GM12878 (cell line): ENCODE measurements at regions not wholly inside any gene's neighbourhood (a gene's known extent, or its start where the extent isn't known, plus 50 kb on each side); places are given as distances from the start of the nearest gene placed in this dataset.

ENCODE experiments used
- ATAC-seq: fragments of 200-7000 bp; cut with Tn5 transposase; 3 replicates; pipeline ENCODE4 v1.9.1; 2020; ENCODE audit warnings: mild to moderate bottlenecking, moderate library complexity
- BruUV-seq: library from RNA; stranded (reverse); fragments of 400-500 nt; replicated peaks from 2 replicates; lab custom pipeline; 2021; lab: Mats Ljungman, UMichigan
- CTCF ChIA-PET: fragments of 300-600 bp; sonication (Branson Sonifier 250); formaldehyde crosslinking; extraction: SDS; loops from one replicate; lab custom pipeline; 2021; ENCODE audit warnings: inconsistent platforms; lab: Yijun Ruan, JAX
- POLR2A ChIA-PET: fragments of 350-600 bp; formaldehyde crosslinking; extraction: SDS; loops from one replicate; lab custom pipeline; 2021; ENCODE audit warnings: inconsistent platforms; lab: Charles Lee
- RAD21 ChIA-PET: fragments of 300-600 bp; sonication (Branson Sonifier 250); formaldehyde crosslinking; loops from one replicate; lab custom pipeline; 2023; ENCODE audit warnings: antibody characterized with exemption; ENCODE audit not compliant: unreplicated experiment; lab: Charles Lee
- SMC1A ChIA-PET: fragments of 300-600 bp; sonication (Branson Sonifier 250); formaldehyde crosslinking; loops from one replicate; lab custom pipeline; 2023; ENCODE audit not compliant: unreplicated experiment, uncharacterized antibody; lab: Charles Lee
- DNase-seq: peaks from one replicate; pipeline ENCODE4 v3.0.0-alpha.2; 2011; ENCODE audit warnings: low read depth, low spot score
- FAIRE-seq: peaks from 3 replicates; lab custom pipeline; 2011; peaks lifted over from hg19 to GRCh38; lab: Jason Lieb, UNC
- H2AFZ ChIP-seq: 2 replicates; pipeline ENCODE4 v1.6.0; 2011; ENCODE audit warnings: low read depth, low read length, control low read depth; ENCODE audit not compliant: control insufficient read depth
- H3K27ac ChIP-seq: 2 replicates; pipeline ENCODE4 v1.5.1; 2011; ENCODE audit warnings: control low read depth; ENCODE audit not compliant: control insufficient read depth, insufficient read depth
- H3K27me3 ChIP-seq, 2 experiments: replicated peaks in 1 of 2; 2 replicates each; pipeline versions ENCODE4 v1.6.0 to v1.6.1; 2011; ENCODE audit warnings: low read length in 1 of 2; ENCODE audit not compliant: control insufficient read depth in 2 of 2, insufficient read depth in 2 of 2
- H3K36me3 ChIP-seq, 2 experiments: 2 replicates each; pipeline ENCODE4 v1.5.1; 2011; ENCODE audit warnings: low read length in 1 of 2; ENCODE audit not compliant: control insufficient read depth in 2 of 2, insufficient read depth in 2 of 2
- H3K4me1 ChIP-seq: 2 replicates; pipeline ENCODE4 v1.6.1; 2011; ENCODE audit warnings: mild to moderate bottlenecking, low read length, moderate library complexity, mixed read lengths; ENCODE audit not compliant: control insufficient read depth, insufficient read depth
- H3K4me2 ChIP-seq: 2 replicates; pipeline ENCODE4 v1.6.0; 2011; ENCODE audit warnings: control low read depth; ENCODE audit not compliant: control insufficient read depth, insufficient read depth
- H3K4me3 ChIP-seq: fragments of 200-600 bp; sonication (generic); 2 replicates; pipeline ENCODE4 v1.5.1; 2016
- H3K79me2 ChIP-seq: 2 replicates; pipeline ENCODE4 v1.6.0; 2011; ENCODE audit warnings: low read length; ENCODE audit not compliant: control insufficient read depth, insufficient read depth
- H3K9ac ChIP-seq: 2 replicates; pipeline ENCODE4 v1.8.0; 2011; ENCODE audit warnings: low read length, control low read depth, mixed read lengths; ENCODE audit not compliant: control insufficient read depth, insufficient read depth
- H3K9me3 ChIP-seq: replicated peaks from 3 replicates; pipeline ENCODE4 v1.5.1; 2011; ENCODE audit warnings: mild to moderate bottlenecking, low read length; ENCODE audit not compliant: control insufficient read depth, insufficient read depth
- H4K20me1 ChIP-seq: 2 replicates; pipeline ENCODE4 v1.6.0; 2011; ENCODE audit not compliant: control insufficient read depth, insufficient read depth
- BACH1 ChIP-seq: fragments of 450-650 bp; IDR thresholded peaks from 2 replicates; pipeline ENCODE4 v1.6.1; 2017; ENCODE audit warnings: mild to moderate bottlenecking, borderline replicate concordance
- CBX5 ChIP-seq: sonication (generic); IDR thresholded peaks from 2 replicates; pipeline ENCODE4 v1.6.1; 2016; ENCODE audit warnings: low read depth, moderate library complexity, mild to moderate bottlenecking, inconsistent platforms
- CREB1 ChIP-seq: IDR thresholded peaks from 2 replicates; pipeline ENCODE4 v1.6.1; 2012; ENCODE audit warnings: low read depth, mild to moderate bottlenecking, inconsistent platforms
- E2F8 ChIP-seq: fragments of 450-650 bp; IDR thresholded peaks from 2 replicates; pipeline ENCODE4 v1.6.1; 2018; ENCODE audit warnings: mild to moderate bottlenecking, low read depth, moderate library complexity; ENCODE audit not compliant: partially characterized antibody
- EP300 ChIP-seq, 2 experiments: fragments of 150-350 bp in 1 of 2; IDR thresholded peaks; 2 replicates each; pipeline ENCODE4 v1.6.1; 2011 to 2012; ENCODE audit warnings: low read depth in 2 of 2, low read length in 2 of 2, borderline replicate concordance in 1 of 2, improper control_type of control experiment in 1 of 2, inconsistent platforms in 1 of 2; ENCODE audit not compliant: control insufficient read depth in 1 of 2
- ESRRA ChIP-seq: IDR thresholded peaks from 2 replicates; pipeline ENCODE4 v1.6.1; 2012; ENCODE audit warnings: mild to moderate bottlenecking, low read length, improper control_type of control experiment
- HCFC1 ChIP-seq: fragments of 150-350 bp; IDR thresholded peaks from 2 replicates; pipeline ENCODE4 v1.6.1; 2014; ENCODE audit warnings: low read length
- MEF2B ChIP-seq: fragments of 450-650 bp; IDR thresholded peaks from 2 replicates; pipeline ENCODE4 v1.6.1; 2018; ENCODE audit warnings: mild to moderate bottlenecking, moderate library complexity; ENCODE audit not compliant: partially characterized antibody, poor library complexity, severe bottlenecking
- MYC ChIP-seq: IDR thresholded peaks from 2 replicates; pipeline ENCODE4 v1.6.1; 2011; ENCODE audit warnings: mild to moderate bottlenecking, low read length, moderate library complexity, inconsistent platforms; ENCODE audit not compliant: insufficient read depth, insufficient replicate concordance, insufficient read length, severe bottlenecking
- RBBP5 ChIP-seq: fragments of 200-600 bp; sonication (generic); conservative IDR thresholded peaks from 2 replicates; pipeline ENCODE4 v1.6.1; 2016
- SREBF2 ChIP-seq: IDR thresholded peaks from 2 replicates; pipeline ENCODE4 v1.6.1; 2012; ENCODE audit warnings: mild to moderate bottlenecking, low read length
- TAF1 ChIP-seq: IDR thresholded peaks from 2 replicates; pipeline ENCODE4 v1.6.1; 2011; ENCODE audit warnings: mild to moderate bottlenecking, low read depth, low read length, borderline replicate concordance
- TARDBP ChIP-seq: IDR thresholded peaks from 2 replicates; pipeline ENCODE4 v1.6.1; 2016; ENCODE audit warnings: borderline replicate concordance
- ZNF687 ChIP-seq: fragments of 450-650 bp; IDR thresholded peaks from 2 replicates; pipeline ENCODE4 v1.6.1; 2017; ENCODE audit warnings: mild to moderate bottlenecking, moderate library complexity
- ZZZ3 ChIP-seq: IDR thresholded peaks from 2 replicates; pipeline ENCODE4 v1.6.1; 2011; ENCODE audit warnings: low read depth; ENCODE audit not compliant: control insufficient read depth, insufficient read length
- WGBS: methylation state at CpG from one replicate; pipeline ENCODE4 v1.1.6; 2016; ENCODE audit warnings: low lambda C conversion rate; ENCODE audit not compliant: insufficient replicate concordance, insufficient coverage; ENCODE audit errors: missing lambda C conversion rate; 5-methylcytosine and 5-hydroxymethylcytosine counted together
- in situ Hi-C: fragments of 300-500 bp; cut with MboI; formaldehyde crosslinking; loops from 9 replicates; pipeline ENCODE4 v1.14.3; 2018; ENCODE audit warnings: mixed read lengths
- intact Hi-C: fragments of 100-400 bp; cut with micrococcal nuclease; formaldehyde crosslinking; loops from one replicate; pipeline ENCODE4 v1.14.2; 2022; ENCODE audit not compliant: unreplicated experiment

GRCh38 chr21:35473496-35473895 lies 424.4 kb upstream of the RUNX1 start:
- no peak overlapping the region for H3K4me3 ChIP-seq
- H3K4me1 ChIP-seq = no peaks in the 10 kb centered on the region
- no peak for TF ChIP-seq ZZZ3
- no peak for TF ChIP-seq SREBF2
- TF ChIP-seq MEF2B = no peak
- TF ChIP-seq TAF1 = no peak
- no peak for TF ChIP-seq EP300 (IDR thresholded peaks at IDR 0.05; ENCODE audit: borderline replicate concordance in 1 of 2, control insufficient read depth in 1 of 2, low read depth in 2 of 2, low read length in 2 of 2)
- no peak for TF ChIP-seq ESRRA
- TF ChIP-seq E2F8 = no peak
- no peak for TF ChIP-seq RBBP5
- TF ChIP-seq ZNF687 = no peak
- no peak for TF ChIP-seq TARDBP
- TF ChIP-seq HCFC1 = no peak
- TF ChIP-seq CBX5 = no peak
- TF ChIP-seq MYC = no peak
- TF ChIP-seq CREB1 = no peak
- no peak for TF ChIP-seq BACH1
- POLR2A ChIA-PET = no interaction called here
- H3K9me3 ChIP-seq = no peaks in the 10 kb centered on the region
- intact Hi-C loops (no loop called here), in situ Hi-C loops (no loop called here)
- H3K27ac ChIP-seq = no peak overlapping the region
- no peak for DNase-seq
- H3K9ac ChIP-seq = no peak overlapping the region
- RAD21 ChIA-PET = no interaction called here
- H3K27me3 ChIP-seq = no peaks in the 10 kb centered on the region; a peak in 1 of 4 replicates
- no peak for ATAC-seq
- BruUV-seq = no TSS peak
- 4% methylated on average over 1 of the region's 1 CpG for WGBS
- no peaks in the 10 kb centered on the region for H3K79me2 ChIP-seq
- no peak overlapping the region for H3K4me2 ChIP-seq
- SMC1A ChIA-PET = no interaction called here
- no peak overlapping the region for H2AFZ ChIP-seq
- no peak for FAIRE-seq
- no peaks in the 10 kb centered on the region for H4K20me1 ChIP-seq
- H3K36me3 ChIP-seq = no peaks in the 10 kb centered on the region
- CTCF ChIA-PET = interaction anchor here (0.7 to 0.8 kb wide), 2 partner anchors 366 to 780 kb away, joined by 3 read pairs; no protein-coding TSS in a partner anchor
